Lower leg skin (tissue), 3 donors: ENCODE measurements at regions not wholly inside any gene's neighbourhood (a gene's known extent, or its start where the extent isn't known, plus 50 kb on each side); places are given as distances from the start of the nearest gene placed in this dataset.

Source experiments
- CTCF ChIP-seq, 3 donors: fragments of 450-650 bp; IDR thresholded peaks; one replicate each; pipeline ENCODE4 v1.5.1; 2016; ENCODE audit warnings: antibody characterized with exemption in 3 of 3, mild to moderate bottlenecking in 3 of 3, moderate library complexity in 2 of 3
- POLR2A ChIP-seq, 2 donors: fragments of 450-650 bp; IDR thresholded peaks; one replicate each; pipeline ENCODE4 v1.6.1; 2016 to 2017; ENCODE audit warnings: antibody characterized with exemption in 2 of 2, mild to moderate bottlenecking in 1 of 2, moderate library complexity in 1 of 2

DNA sequence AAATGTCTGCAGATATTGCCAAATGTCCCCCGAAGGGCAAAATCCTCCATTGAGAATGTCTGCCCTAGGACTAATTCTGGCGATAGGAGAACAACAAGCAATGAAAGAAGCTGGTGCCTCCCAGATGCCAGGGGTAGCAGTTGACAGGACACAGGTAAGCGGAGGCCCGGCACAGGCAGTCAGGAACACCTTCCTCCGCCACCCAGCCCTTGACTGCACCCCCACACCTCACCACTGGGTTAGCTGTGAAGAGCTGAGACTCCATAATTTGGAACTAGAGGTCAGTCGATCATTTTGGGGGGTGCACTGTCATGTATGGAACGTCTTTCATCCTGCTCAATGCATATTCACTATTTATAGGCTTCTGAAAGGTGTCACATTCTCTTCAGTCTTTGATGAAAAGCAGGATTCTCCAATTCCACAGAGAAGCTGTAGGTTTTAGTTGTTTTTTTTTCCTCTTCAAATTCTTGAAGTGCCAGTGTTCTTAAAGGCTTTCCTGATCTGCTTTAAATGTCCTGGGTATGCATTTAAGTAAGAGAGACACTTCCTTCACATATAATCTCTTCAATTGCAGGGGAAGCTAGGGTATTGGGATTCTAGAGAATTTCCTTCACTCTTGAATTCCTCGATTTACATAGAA lies 111.6 kb upstream of the ZFP42 start:
- TF ChIP-seq CTCF (IDR thresholded peaks at IDR 0.05) = no peak
- no peak for TF ChIP-seq POLR2A (IDR thresholded peaks at IDR 0.05)
